ENCODE measurements at regions not wholly inside any gene's neighbourhood (a gene's known extent, or its start where the extent isn't known, plus 50 kb on each side); places are given as distances from the start of the nearest gene placed in this dataset.

DNA sequence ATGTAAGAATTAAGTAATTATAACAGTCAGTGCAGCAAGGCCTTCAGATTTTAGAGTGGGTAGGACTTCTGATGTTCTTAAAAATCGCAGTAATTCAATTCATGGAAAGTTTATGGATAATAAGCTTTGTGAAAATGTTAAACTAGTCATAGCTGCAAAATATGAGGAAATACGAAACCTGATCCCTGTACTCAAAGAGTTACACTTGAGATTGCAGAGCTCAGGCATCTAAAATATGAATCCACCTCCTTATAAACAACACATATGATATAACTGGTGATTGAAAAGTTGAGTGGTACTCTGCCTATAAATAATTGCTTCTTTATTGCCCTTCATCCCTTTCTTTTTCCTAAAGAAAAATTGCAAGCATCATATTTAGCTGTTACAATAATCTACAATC lies 473.3 kb downstream of the OTOL1 start:
- Histone ChIP-seq H3K9me3 (ENCODE audit: control insufficient read depth, insufficient read depth, low read depth, low read length) (no peaks in the 10 kb centered on the region), H3K4me3 (ENCODE audit: low read depth, low read length) (no peak overlapping the region), H3K27ac (ENCODE audit: extremely low read depth, low read depth, low read length) (no peak overlapping the region), H3K36me3 (ENCODE audit: control insufficient read depth in 2 of 2, insufficient read depth in 1 of 2, low read length in 2 of 2) (no peaks in the 10 kb centered on the region), H3K4me1 (ENCODE audit: control insufficient read depth, insufficient read depth, low read length) (no peaks in the 10 kb centered on the region)
- ChIA-PET CTCF (no interaction called here), POLR2A (no interaction called here)
- TF ChIP-seq ZNF24 (tag by site-specific recombination; IDR thresholded peaks at IDR 0.05) = no peak
- TF ChIP-seq, protein P1, sequence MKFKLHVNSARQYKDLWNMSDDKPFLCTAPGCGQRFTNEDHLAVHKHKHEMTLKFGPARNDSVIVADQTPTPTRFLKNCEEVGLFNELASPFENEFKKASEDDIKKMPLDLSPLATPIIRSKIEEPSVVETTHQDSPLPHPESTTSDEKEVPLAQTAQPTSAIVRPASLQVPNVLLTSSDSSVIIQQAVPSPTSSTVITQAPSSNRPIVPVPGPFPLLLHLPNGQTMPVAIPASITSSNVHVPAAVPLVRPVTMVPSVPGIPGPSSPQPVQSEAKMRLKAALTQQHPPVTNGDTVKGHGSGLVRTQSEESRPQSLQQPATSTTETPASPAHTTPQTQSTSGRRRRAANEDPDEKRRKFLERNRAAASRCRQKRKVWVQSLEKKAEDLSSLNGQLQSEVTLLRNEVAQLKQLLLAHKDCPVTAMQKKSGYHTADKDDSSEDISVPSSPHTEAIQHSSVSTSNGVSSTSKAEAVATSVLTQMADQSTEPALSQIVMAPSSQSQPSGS (tag by site-specific recombination; IDR thresholded peaks at IDR 0.05; ENCODE audit: low read depth) = no peak
- no peak for TF ChIP-seq ZNF114 (tag by site-specific recombination; IDR thresholded peaks at IDR 0.05)
- TF ChIP-seq ZNF169 (tag by site-specific recombination; IDR thresholded peaks at IDR 0.05) = no peak
- no peak for TF ChIP-seq ZSCAN16 (tag by site-specific recombination; IDR thresholded peaks at IDR 0.05)
- TF ChIP-seq ZNF37A (tag by site-specific recombination; IDR thresholded peaks at IDR 0.05) = no peak
- no peak for TF ChIP-seq GLIS1 (tag by site-specific recombination; IDR thresholded peaks at IDR 0.05)
- no peak for TF ChIP-seq ZNF843 (tag by site-specific recombination; IDR thresholded peaks at IDR 0.05)
- TF ChIP-seq ZNF214 (tag by site-specific recombination; IDR thresholded peaks at IDR 0.05; ENCODE audit: borderline replicate concordance) = no peak
- TF ChIP-seq, protein P2, sequence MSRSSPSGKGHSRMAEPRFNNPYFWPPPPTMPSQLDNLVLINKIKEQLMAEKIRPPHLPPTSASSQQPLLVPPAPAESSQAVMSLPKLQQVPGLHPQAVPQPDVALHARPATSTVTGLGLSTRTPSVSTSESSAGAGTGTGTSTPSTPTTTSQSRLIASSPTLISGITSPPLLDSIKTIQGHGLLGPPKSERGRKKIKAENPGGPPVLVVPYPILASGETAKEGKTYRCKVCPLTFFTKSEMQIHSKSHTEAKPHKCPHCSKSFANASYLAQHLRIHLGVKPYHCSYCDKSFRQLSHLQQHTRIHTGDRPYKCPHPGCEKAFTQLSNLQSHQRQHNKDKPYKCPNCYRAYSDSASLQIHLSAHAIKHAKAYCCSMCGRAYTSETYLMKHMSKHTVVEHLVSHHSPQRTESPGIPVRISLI (tag by site-specific recombination; IDR thresholded peaks at IDR 0.05) = no peak
- no peak for TF ChIP-seq ZNF629 (tag by site-specific recombination; IDR thresholded peaks at IDR 0.05)
- TF ChIP-seq BCL11A (tag by site-specific recombination; IDR thresholded peaks at IDR 0.05; ENCODE audit: low read depth) = no peak
- TF ChIP-seq ZNF530 (tag by site-specific recombination; IDR thresholded peaks at IDR 0.05; ENCODE audit: low read depth) = no peak
- no peak for TF ChIP-seq ZNF48 (tag by site-specific recombination; IDR thresholded peaks at IDR 0.05)

DNA sequence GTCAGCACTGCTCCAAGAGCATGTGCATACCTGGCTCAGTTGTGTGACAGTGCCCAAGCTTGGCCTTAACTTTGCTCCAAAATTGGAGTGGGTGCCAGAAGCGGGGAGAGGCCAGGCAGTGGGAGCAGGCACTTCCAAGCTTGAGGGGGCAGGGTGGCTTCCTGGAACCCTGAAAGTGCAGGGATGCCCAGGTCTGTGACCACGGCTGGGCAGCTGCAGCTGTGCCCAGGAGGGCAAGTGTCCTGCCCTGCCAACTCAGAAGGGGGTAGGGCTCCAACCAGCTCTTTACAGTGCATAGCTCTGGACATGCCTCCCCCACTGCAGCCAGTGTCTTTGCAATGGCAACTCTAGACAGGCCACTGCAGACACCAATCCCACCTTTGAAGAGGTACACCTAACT lies 478.6 kb downstream of the OTOL1 start:
- TF ChIP-seq TRIM28 (IDR thresholded peaks at IDR 0.05; ENCODE audit: borderline replicate concordance, low read length) (no peak), ZNF311 (tag by site-specific recombination; IDR thresholded peaks at IDR 0.05; ENCODE audit: borderline replicate concordance) (no peak), ZNF132 (tag by site-specific recombination; IDR thresholded peaks at IDR 0.05; ENCODE audit: borderline replicate concordance) (no peak), ZNF843 (tag by site-specific recombination; IDR thresholded peaks at IDR 0.05) (no peak), ZNF169 (tag by site-specific recombination; IDR thresholded peaks at IDR 0.05) (no peak), ZNF394 (tag by site-specific recombination; IDR thresholded peaks at IDR 0.05; ENCODE audit: borderline replicate concordance) (no peak), ZNF140 (tag by site-specific recombination; IDR thresholded peaks at IDR 0.05) (no peak), ZNF391 (tag by site-specific recombination; IDR thresholded peaks at IDR 0.05; ENCODE audit: borderline replicate concordance, low read depth) (no peak), ZNF555 (tag by site-specific recombination; conservative IDR thresholded peaks at IDR 0.05) (no peak)
- TF ChIP-seq, protein P3, sequence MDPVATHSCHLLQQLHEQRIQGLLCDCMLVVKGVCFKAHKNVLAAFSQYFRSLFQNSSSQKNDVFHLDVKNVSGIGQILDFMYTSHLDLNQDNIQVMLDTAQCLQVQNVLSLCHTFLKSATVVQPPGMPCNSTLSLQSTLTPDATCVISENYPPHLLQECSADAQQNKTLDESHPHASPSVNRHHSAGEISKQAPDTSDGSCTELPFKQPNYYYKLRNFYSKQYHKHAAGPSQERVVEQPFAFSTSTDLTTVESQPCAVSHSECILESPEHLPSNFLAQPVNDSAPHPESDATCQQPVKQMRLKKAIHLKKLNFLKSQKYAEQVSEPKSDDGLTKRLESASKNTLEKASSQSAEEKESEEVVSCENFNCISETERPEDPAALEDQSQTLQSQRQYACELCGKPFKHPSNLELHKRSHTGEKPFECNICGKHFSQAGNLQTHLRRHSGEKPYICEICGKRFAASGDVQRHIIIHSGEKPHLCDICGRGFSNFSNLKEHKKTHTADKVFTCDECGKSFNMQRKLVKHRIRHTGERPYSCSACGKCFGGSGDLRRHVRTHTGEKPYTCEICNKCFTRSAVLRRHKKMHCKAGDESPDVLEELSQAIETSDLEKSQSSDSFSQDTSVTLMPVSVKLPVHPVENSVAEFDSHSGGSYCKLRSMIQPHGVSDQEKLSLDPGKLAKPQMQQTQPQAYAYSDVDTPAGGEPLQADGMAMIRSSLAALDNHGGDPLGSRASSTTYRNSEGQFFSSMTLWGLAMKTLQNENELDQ (tag by site-specific recombination; IDR thresholded peaks at IDR 0.05; ENCODE audit: low read depth) = no peak
- TF ChIP-seq, protein P4, sequence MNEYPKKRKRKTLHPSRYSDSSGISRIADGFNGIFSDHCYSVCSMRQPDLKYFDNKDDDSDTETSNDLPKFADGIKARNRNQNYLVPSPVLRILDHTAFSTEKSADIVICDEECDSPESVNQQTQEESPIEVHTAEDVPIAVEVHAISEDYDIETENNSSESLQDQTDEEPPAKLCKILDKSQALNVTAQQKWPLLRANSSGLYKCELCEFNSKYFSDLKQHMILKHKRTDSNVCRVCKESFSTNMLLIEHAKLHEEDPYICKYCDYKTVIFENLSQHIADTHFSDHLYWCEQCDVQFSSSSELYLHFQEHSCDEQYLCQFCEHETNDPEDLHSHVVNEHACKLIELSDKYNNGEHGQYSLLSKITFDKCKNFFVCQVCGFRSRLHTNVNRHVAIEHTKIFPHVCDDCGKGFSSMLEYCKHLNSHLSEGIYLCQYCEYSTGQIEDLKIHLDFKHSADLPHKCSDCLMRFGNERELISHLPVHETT (tag by site-specific recombination; IDR thresholded peaks at IDR 0.05) = no peak
- Histone ChIP-seq H3K27ac (ENCODE audit: extremely low read depth, low read depth, low read length) (no peak overlapping the region), H3K9me3 (ENCODE audit: control insufficient read depth, insufficient read depth, low read depth, low read length) (no peaks in the 10 kb centered on the region), H3K36me3 (ENCODE audit: control insufficient read depth in 2 of 2, insufficient read depth in 1 of 2, low read length in 2 of 2) (no peaks in the 10 kb centered on the region), H3K4me3 (ENCODE audit: low read depth, low read length) (no peak overlapping the region), H3K4me1 (ENCODE audit: control insufficient read depth, insufficient read depth, low read length) (no peaks in the 10 kb centered on the region)
- CTCF ChIA-PET = no interaction called here
- POLR2A ChIA-PET = no interaction called here
